Activated naive CD4-positive, alpha-beta T cell treated with anti-CD3 and anti-CD28 coated beads, Interleukin-2, amount 50 U/mL, for 72 hours (primary cell): ENCODE measurements at regions not wholly inside any gene's neighbourhood (a gene's known extent, or its start where the extent isn't known, plus 50 kb on each side); places are given as distances from the start of the nearest gene placed in this dataset.

Experiments
- ATAC-seq, 2 donors: fragments of 150-1000 bp; cut with Tn5 transposase; 2 replicates each; pipeline ENCODE4 v1.10.0; 2021; ENCODE audit warnings: mild to moderate bottlenecking in 2 of 2, moderate library complexity in 2 of 2
- DNase-seq, 2 donors: peaks; one replicate each; pipeline ENCODE4 v3.0.0; 2021 to 2022; ENCODE audit warnings: low spot score in 2 of 2
- H3K27ac Mint-ChIP-seq, 2 donors: one replicate each; pipeline ENCODE4 v1.8.0; 2022; ENCODE audit warnings: mild to moderate bottlenecking in 2 of 2, mixed read lengths in 2 of 2
- H3K36me3 Mint-ChIP-seq, 2 donors: one replicate each; pipeline ENCODE4 v1.8.0; 2022; ENCODE audit warnings: mixed read lengths in 2 of 2
- H3K9me3 Mint-ChIP-seq, 2 donors: one replicate each; pipeline ENCODE4 v1.8.0; 2022; ENCODE audit warnings: mixed read lengths in 2 of 2

DNA sequence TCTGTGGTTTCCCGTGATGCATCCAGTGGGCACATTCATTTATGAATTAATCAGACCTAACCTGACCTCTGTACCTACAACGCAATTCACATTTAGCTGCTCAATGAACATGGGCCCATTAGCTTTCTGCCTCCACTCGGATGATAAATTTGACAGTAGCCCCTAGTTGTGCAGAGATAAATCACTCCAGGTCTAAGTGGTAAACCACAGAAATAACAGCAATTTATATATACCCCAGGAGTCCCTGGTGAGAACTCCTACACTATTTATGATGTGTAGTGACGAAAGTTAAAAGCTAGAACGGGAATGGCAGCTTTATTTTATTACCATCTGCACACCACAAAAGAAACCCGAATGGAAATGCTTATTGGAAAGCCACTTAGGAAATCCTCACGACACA, 371.5 kb downstream of the HAPSTR1 start:
- ATAC-seq (no peak), DNase-seq (no peak)
- no peaks in the 10 kb centered on the region for H3K36me3 Mint-ChIP-seq
- peaks cover 0 to 5% of the 10 kb centered on the region in 2 donors for H3K9me3 Mint-ChIP-seq
- H3K27ac Mint-ChIP-seq, result no peak overlapping the region

DNA sequence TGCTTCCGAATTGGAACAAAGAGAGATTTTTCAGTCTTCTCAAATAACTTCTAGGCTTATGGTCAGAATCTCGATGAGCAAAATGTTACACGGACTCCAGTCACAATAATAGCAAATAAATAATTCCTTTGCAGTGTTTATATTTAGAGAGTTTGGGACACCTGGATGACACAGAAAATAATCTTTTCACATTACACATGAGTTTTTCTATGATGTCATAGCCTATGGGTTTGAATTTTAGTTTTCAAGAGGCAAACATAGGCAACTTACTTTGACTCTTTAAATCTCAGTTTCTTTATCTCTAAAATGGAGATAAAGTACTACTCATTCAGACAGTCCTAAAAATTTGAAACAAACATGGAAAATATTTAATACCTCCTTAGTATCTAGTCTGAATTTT, 372.0 kb downstream of the HAPSTR1 start:
- Mint-ChIP-seq H3K27ac (no peak overlapping the region), H3K9me3 (peaks cover 0 to 5% of the 10 kb centered on the region in 2 donors), H3K36me3 (no peaks in the 10 kb centered on the region)
- no peak for DNase-seq
- ATAC-seq, result no peak

DNA sequence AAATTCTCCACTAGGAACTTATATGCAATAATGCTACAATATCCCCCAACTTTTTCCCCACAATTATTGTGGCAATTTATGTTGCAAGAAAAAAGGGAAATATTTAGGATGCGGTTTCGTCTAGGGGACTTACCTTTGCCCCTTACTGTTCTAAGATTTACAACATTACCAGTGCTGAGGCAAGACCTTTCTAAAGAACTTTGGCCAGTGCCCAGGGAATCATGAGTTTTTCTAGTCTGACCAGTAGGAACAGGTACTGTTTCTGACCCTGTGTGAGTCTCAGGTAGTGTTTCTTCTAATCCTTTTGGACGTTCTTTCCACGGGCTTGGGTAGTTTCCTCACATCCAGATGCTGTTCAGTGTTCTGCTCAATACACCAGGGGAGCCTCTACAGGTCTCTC, 373.7 kb downstream of the HAPSTR1 start:
- ATAC-seq (no peak), DNase-seq (no peak)
- H3K36me3 Mint-ChIP-seq, result no peaks in the 10 kb centered on the region
- no peak overlapping the region for H3K27ac Mint-ChIP-seq
- H3K9me3 Mint-ChIP-seq, result peaks cover 0 to 5% of the 10 kb centered on the region in 2 donors

DNA sequence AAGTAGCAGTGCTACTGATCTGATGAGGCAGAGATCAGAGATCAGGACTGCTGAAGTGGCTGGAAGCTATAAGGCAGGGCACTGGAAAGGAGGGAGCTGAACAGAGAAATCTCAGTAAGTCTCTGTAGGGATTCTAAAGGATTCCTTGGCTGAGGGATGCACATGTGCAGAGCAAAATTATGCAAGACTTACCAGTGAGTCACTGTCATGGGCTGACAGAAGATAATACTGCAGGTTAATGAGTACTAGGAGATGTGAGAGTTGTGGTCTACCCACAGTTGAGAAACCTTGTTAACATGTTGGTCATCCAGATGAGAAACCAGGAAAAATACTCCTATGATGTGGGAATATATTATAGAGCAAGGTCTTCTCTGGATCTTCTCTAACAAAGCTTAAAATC, 378.1 kb downstream of the HAPSTR1 start:
- peaks cover 0 to 5% of the 10 kb centered on the region in 2 donors for H3K9me3 Mint-ChIP-seq
- H3K27ac Mint-ChIP-seq, result no peak overlapping the region
- ATAC-seq (no peak), DNase-seq (no peak)
- H3K36me3 Mint-ChIP-seq, result no peaks in the 10 kb centered on the region

DNA sequence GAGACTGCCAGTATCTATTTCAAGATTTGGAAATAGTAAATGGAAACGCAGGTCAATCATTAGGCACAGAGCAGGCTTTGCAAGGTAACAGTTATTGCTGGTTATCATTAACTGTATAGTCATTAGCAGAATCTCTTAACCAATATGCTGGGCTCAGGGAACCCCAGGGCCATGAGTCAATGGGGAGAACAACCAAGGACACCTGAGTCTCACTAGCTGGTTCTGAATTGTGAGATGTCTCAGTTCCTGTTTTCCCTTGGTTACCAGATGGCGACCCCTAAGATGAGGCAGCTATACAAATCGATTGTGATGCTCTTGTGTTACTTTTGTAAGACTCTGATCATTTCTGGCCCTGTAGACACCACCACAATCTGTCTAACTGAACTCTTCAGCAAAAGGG, 385.3 kb downstream of the HAPSTR1 start:
- H3K36me3 Mint-ChIP-seq, result no peaks in the 10 kb centered on the region
- no peak for DNase-seq
- no peak overlapping the region for H3K27ac Mint-ChIP-seq
- no peak for ATAC-seq
- peaks cover 0 to 4% of the 10 kb centered on the region in 2 donors for H3K9me3 Mint-ChIP-seq

DNA sequence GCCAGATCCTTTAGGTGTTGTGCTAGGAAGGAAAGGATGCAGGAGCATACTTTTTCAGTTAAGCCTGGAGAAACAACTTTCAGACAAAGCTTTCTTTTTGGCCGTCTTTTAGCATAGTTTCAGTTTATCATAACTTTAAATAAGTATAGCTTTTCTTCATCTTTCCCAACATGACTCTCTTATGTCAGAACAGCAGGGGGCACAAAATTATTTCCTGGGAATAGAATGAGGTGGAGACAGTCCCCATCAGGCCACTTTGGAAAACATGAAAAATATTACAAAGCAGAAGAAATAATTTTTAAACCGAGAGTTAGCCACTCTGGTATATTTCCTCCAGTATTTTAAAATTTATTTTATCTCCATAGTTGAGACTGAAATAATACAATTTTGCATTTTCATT, 387.6 kb downstream of the HAPSTR1 start:
- Mint-ChIP-seq H3K9me3 (peaks cover 0 to 4% of the 10 kb centered on the region in 2 donors), H3K27ac (no peak overlapping the region), H3K36me3 (no peaks in the 10 kb centered on the region)
- ATAC-seq (no peak), DNase-seq (no peak)

DNA sequence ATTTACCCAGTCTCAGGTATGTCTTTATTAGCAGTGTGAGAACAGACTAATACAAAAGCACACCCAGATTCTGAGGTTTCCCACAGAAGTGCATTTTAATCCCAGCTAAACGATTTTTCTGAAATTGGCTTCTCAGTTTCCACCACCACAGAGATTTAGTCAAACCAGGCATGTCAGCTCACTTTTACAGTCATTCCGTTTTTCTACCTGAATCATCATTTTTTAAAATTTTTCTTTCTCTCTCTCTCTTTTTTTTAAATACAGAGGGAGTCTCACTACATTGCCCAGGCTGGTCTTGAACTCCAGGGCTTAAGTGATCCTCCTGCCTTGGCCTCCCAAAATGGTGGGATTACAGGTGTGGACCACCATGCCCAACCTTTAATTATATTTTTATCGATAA, 389.1 kb downstream of the HAPSTR1 start:
- ATAC-seq, result no peak
- H3K36me3 Mint-ChIP-seq, result no peaks in the 10 kb centered on the region
- H3K27ac Mint-ChIP-seq, result no peak overlapping the region
- H3K9me3 Mint-ChIP-seq, result peaks cover 0 to 4% of the 10 kb centered on the region in 2 donors
- DNase-seq, result no peak

DNA sequence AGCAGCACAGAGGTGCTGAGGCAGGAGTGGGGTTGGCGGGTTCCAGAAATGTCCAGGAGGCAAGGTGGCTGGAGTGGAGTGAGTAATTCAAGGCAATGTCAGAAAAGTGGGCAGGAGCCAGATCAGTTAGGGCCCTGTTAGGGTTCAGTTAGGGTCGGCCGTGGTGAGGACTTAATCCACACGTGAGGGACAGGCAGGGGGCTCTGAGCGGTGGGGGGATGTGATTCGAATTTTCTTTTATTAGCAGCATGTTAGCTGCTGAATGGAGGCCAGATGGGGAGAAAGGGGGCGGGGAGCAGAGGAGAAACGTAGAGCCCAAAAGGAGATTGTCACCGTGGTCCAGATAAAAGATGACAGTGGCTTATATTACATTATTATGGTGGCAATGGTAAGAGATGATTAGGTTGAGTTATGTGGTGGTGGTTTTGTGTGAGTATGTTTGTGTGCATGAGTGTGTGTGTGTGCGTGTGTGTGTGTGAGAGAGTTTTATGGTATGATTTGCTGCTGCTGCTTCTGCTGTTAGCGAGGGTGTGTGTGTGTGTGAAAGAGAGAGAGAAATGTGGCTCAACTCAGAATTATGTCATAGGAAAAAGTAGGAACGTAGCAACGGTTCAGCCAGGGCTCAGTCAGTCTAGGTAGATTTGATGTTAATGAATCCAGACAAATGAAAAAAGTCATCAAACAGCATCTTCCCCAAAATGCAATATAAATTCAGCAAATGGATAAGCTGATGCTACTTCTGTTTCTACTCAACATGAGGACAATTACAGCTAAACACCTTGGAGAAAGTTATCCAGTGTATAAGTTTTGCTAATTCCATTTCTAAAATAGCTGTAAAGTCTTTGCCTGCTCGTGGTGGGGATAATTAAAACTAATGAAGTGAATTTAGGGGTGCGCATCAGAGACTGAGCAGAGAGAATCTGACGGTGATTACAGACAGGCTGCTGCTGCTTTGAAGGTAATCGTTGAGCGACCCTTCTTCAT, 390.6 kb downstream of the HAPSTR1 start:
- ATAC-seq, result no peak
- no peak for DNase-seq

DNA sequence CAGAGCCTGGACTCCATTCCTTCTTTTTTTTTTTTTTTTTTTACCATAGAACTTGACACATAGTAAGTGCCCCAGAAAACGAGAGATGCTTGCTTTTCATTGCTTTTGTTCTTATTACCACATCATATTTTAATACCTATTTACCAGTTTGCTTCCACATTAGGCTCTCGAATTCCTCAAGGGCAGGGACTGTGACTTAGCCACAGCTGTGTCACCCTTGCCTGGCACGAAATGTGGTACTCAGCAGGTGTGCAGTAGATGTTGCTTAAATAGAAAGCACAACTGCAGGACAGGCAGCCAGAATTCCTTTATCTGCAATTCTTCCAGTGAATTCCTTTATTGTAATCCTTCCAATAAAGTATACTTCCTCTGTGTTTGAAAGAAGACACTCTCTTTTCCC, 393.0 kb downstream of the HAPSTR1 start:
- no peak for ATAC-seq
- no peaks in the 10 kb centered on the region for H3K9me3 Mint-ChIP-seq
- no peak overlapping the region for H3K27ac Mint-ChIP-seq
- DNase-seq, result no peak
- no peaks in the 10 kb centered on the region for H3K36me3 Mint-ChIP-seq

More for the DNA sequence above, 390.6 kb downstream of the HAPSTR1 start:
- H3K9me3 Mint-ChIP-seq, result peaks cover 0 to 2% of the 10 kb centered on the region in 2 donors
- H3K27ac Mint-ChIP-seq, result no peak overlapping the region
- H3K36me3 Mint-ChIP-seq, result no peaks in the 10 kb centered on the region

DNA sequence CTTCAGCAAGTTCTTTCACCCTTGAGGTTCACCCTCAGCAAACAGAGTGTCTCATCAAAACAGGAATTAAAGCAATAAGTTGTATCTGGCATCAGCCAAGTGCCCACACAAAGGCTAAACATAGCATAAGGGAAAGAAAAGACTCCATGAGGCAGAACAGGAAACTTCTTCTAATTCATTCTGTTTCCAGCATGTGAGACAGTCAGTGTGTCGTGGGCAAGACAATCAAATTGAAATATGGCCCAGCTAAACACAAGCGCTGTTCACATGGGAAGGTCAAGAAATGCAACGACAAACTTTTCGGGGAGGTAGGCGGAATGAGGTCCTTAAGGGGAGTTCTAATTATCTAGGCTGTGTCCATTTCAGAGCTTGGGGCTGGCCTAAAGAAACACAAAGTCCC, 393.4 kb downstream of the HAPSTR1 start:
- ATAC-seq, result no peak
- H3K9me3 Mint-ChIP-seq, result no peaks in the 10 kb centered on the region
- no peak for DNase-seq
- H3K27ac Mint-ChIP-seq, result no peak overlapping the region
- H3K36me3 Mint-ChIP-seq, result no peaks in the 10 kb centered on the region

DNA sequence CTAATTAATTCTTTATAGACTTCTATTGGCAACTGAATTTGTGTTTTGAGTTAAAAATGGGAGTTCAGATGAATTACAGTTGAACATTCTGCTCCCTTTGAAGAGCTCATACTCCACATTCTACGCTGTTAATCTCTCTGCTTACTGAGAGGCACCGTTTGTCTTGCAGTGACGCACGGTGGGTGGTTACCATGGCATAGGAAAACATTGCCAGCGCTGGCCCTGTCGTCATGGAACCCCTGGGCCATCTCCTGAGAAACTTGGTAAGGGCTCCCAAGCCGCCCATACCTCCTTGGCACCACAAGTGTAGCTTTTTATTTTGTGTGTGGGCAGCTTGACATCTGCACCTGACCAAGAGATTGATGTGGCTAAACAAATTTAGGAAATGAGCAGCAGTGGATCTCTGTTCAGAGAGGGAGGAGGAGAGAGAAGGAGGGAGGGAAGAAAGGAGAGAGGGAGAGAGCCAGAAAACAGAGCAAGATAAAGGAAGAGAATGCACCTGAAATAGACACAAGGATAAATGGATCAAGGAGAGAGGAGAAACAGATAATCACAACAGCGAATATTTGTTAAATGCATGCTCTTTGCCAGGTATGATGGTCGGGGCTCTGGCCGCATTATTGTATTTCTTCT, 398.5 kb downstream of the HAPSTR1 start:
- no peak for ATAC-seq
- DNase-seq, result no peak
- H3K9me3 Mint-ChIP-seq, result peaks cover 0 to 4% of the 10 kb centered on the region in 2 donors
- H3K36me3 Mint-ChIP-seq, result no peaks in the 10 kb centered on the region
- H3K27ac Mint-ChIP-seq, result no peak overlapping the region

DNA sequence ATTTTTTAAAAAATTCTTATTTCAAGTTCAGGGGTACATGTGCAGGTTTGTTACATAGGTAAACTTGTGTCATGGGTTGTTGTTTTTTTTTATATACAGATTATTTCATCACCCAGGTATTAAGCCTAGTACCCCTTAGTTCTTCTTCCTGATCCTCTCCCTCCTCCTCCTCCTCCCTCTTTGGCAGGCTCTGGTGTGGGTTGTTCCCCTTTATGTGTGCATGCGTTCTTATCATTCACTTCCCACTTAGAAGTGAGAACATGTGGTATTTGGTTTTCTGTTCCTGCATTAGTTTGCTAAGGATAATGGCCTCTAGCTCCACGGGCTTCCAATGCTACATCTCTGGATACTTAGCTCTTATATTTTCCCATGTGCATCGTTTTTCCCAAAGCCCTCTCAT, 404.4 kb downstream of the HAPSTR1 start:
- ATAC-seq (no peak), DNase-seq (no peak)
- no peaks in the 10 kb centered on the region for H3K36me3 Mint-ChIP-seq
- no peak overlapping the region for H3K27ac Mint-ChIP-seq
- peaks cover 5 to 7% of the 10 kb centered on the region in 2 donors for H3K9me3 Mint-ChIP-seq

DNA sequence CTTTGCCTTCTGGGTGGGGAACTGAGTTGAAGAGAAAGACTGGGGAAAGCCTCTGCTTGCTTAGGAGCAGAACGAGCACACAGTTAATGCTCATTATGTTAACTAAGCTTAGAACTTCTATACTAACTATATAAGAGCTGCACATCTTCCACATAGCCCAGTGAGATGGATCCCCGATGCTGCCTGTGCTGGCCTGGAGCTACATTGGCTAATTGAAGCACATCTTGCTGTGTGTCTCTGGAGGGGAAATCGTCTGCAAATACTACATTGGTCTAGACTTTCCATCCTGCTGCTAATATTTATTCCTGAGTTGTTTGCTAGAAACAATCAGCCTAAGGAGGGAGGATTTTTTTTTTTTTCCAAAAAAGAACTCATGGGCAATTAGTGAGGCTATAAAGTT, 406.3 kb downstream of the HAPSTR1 start:
- ATAC-seq (no peak), DNase-seq (no peak)
- Mint-ChIP-seq H3K9me3 (peaks cover 4 to 14% of the 10 kb centered on the region in 2 donors), H3K27ac (no peak overlapping the region), H3K36me3 (no peaks in the 10 kb centered on the region)

DNA sequence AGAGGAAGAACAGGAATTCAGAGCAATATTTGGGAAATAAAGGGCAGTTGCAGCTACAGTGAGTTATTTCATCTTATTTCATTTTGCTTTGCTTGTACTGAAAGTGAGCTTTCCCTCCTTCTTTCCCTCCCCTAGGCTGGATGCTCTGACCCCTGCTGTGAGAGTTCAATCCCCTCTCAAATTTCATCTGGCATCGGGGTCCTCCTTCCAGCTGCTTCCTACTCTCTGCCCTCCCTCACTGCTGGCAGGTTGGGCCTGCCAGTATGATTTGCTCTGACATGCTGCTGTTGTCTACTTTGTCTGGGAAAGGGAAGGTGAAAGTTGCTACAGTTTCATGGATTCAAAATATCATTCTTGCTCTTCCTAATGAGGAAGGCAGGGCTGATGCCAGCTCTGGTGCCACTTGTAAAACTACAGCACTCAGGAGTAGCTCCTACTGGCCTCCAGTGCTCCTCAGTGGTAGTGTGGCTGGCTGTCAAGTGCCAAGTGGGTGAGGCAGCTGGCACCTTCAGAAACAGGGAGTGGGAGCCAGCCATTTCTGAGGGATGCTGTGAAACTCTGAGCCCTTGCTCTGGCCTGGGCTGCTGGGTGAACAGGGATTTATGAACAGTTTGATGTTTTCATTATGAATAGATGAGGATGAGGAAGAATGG, 408.6 kb downstream of the HAPSTR1 start:
- no peak for DNase-seq
- no peaks in the 10 kb centered on the region for H3K36me3 Mint-ChIP-seq
- ATAC-seq, result no peak
- H3K9me3 Mint-ChIP-seq, result peaks cover 8 to 18% of the 10 kb centered on the region in 2 donors
- no peak overlapping the region for H3K27ac Mint-ChIP-seq

DNA sequence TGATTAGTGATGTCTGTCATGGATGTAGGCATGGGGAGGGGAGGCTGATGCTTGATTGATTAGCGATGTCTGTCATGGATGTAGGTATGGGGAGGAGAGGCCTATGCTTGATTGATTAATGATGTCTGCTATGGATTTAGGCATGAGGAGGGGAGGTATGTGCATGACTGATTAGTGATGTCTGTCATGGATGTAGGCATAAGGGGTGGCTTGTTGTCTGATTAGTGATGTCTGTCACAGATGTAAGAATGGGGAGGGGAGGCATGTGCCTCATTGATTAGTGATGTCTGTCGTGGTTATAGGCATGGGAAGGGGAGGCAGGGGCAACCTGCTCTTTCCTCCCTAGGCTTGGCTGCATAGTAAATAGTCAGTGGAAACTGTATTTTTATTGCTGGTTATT, 409.4 kb downstream of the HAPSTR1 start:
- DNase-seq (no peak), ATAC-seq (no peak)
- Mint-ChIP-seq H3K9me3 (peaks cover 8 to 18% of the 10 kb centered on the region in 2 donors), H3K27ac (no peak overlapping the region), H3K36me3 (no peaks in the 10 kb centered on the region)

DNA sequence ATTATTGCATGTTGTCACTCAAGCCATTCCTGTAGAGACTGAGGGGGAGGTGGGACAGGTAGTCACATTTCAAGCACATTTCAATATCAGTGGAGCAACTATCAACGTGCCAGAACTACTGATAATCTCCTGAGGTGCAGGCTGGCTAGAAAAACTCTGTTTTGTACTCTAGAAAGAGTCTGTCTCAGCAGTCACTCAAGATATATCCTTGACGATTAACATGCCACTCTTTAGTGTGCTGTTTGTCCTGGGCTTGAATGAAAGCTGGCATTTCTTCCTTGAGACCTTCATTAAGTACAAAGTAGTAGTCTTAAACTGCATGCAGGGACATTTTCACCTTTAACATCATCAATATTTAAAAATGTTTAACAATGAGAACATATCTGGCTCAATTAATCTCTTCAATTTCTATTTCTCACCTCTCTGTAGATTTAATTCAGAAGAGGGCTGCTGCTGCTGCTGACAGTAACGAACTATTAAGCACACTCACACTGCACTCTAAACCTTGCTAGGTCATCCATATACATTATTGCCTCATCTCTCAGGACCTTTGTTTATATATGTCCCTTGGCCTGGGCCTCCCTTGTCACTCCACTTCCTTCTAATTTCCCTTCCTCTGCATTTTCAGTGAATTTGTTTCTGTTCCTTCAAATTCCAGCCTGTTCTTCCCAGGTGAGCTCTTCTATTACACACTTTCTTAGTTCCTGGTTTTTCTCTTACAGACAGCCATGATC, 412.0 kb downstream of the HAPSTR1 start:
- ATAC-seq, result no peak
- no peak for DNase-seq
- peaks cover 11 to 19% of the 10 kb centered on the region in 2 donors for H3K9me3 Mint-ChIP-seq
- no peaks in the 10 kb centered on the region for H3K36me3 Mint-ChIP-seq
- no peak overlapping the region for H3K27ac Mint-ChIP-seq
